ENCODE measurements at regions not wholly inside any gene's neighbourhood (a gene's known extent, or its start where the extent isn't known, plus 50 kb on each side); places are given as distances from the start of the nearest gene placed in this dataset.

- H4K20me1 ChIP-seq (ENCODE audit: insufficient read depth, low read length): no peaks in the 10 kb centered on the region
- no peaks in the 10 kb centered on the region for H3K27me3 ChIP-seq (ENCODE audit: low read depth, low read length)
- peaks cover 46% of the 10 kb centered on the region for H3K4me1 ChIP-seq (ENCODE audit: low read length)
- H3K4me2 ChIP-seq (ENCODE audit: low read length): peak overlapping the region; percentile 55
- peak overlapping the region; percentile 83 for H3K27ac ChIP-seq (ENCODE audit: low read length)
- peak overlapping the region; percentile 45; the same call in 1 of the 2 replicates for H3K4me3 ChIP-seq (ENCODE audit: low read length)
- no peak overlapping the region for H2AFZ ChIP-seq (ENCODE audit: low read depth, low read length)
- peak overlapping the region; percentile 30; the same call in 1 of the 2 replicates for H3K9ac ChIP-seq (ENCODE audit: low read length)
- peaks cover 4% of the 10 kb centered on the region for H3K36me3 ChIP-seq (replicated peaks; ENCODE audit: low read depth, low read length)
- H3K9me3 ChIP-seq (ENCODE audit: insufficient read depth, low read length): no peaks in the 10 kb centered on the region
- H3K79me2 ChIP-seq (ENCODE audit: low read length): no peaks in the 10 kb centered on the region
- TF ChIP-seq CTCF (IDR thresholded peaks at IDR 0.05; ENCODE audit: low read depth, low read length): no peak
- TF ChIP-seq EZH2phosphoT487 (IDR thresholded peaks at IDR 0.05; ENCODE audit: low read depth): no peak
Observed at GRCh38 chr21:25298512-25299491, 308.5 kb downstream of the MRPL39 start.

- Histone ChIP-seq H3K4me2 (ENCODE audit: low read length) (no peak overlapping the region), H3K4me3 (ENCODE audit: low read length) (no peak overlapping the region), H3K27ac (ENCODE audit: low read length) (no peak overlapping the region), H3K4me1 (ENCODE audit: low read length) (peaks cover 42% of the 10 kb centered on the region), H4K20me1 (ENCODE audit: insufficient read depth, low read length) (no peaks in the 10 kb centered on the region), H3K79me2 (ENCODE audit: low read length) (no peaks in the 10 kb centered on the region), H3K9me3 (ENCODE audit: insufficient read depth, low read length) (no peaks in the 10 kb centered on the region), H2AFZ (ENCODE audit: low read depth, low read length) (no peak overlapping the region), H3K27me3 (ENCODE audit: low read depth, low read length) (no peaks in the 10 kb centered on the region), H3K9ac (ENCODE audit: low read length) (no peak overlapping the region), H3K36me3 (replicated peaks; ENCODE audit: low read depth, low read length) (peaks cover 8% of the 10 kb centered on the region)
- TF ChIP-seq EZH2phosphoT487 (IDR thresholded peaks at IDR 0.05; ENCODE audit: low read depth) (no peak), CTCF (IDR thresholded peaks at IDR 0.05; ENCODE audit: low read depth, low read length) (no peak)
Observed at GRCh38 chr21:25297117-25297516, 310.2 kb downstream of the MRPL39 start.

- no peak overlapping the region for H2AFZ ChIP-seq (ENCODE audit: low read depth, low read length)
- H3K4me2 ChIP-seq (ENCODE audit: low read length): no peak overlapping the region
- no peaks in the 10 kb centered on the region for H3K27me3 ChIP-seq (ENCODE audit: low read depth, low read length)
- TF ChIP-seq EZH2phosphoT487 (IDR thresholded peaks at IDR 0.05; ENCODE audit: low read depth): no peak
- no peak for TF ChIP-seq CTCF (IDR thresholded peaks at IDR 0.05; ENCODE audit: low read depth, low read length)
- H3K79me2 ChIP-seq (ENCODE audit: low read length): no peaks in the 10 kb centered on the region
- H4K20me1 ChIP-seq (ENCODE audit: insufficient read depth, low read length): no peaks in the 10 kb centered on the region
- H3K9me3 ChIP-seq (ENCODE audit: insufficient read depth, low read length): no peaks in the 10 kb centered on the region
- H3K4me3 ChIP-seq (ENCODE audit: low read length): no peak overlapping the region
- no peak overlapping the region for H3K27ac ChIP-seq (ENCODE audit: low read length)
- H3K9ac ChIP-seq (ENCODE audit: low read length): no peak overlapping the region
- peaks cover 8% of the 10 kb centered on the region for H3K36me3 ChIP-seq (replicated peaks; ENCODE audit: low read depth, low read length)
- peaks cover 33% of the 10 kb centered on the region for H3K4me1 ChIP-seq (ENCODE audit: low read length)
Observed at GRCh38 chr21:25296252-25296651, 311.0 kb downstream of the MRPL39 start.

GRCh38 chr21:25292396-25292795 is 314.9 kb downstream of the MRPL39 start:
- H3K9ac ChIP-seq (ENCODE audit: low read length): no peak overlapping the region
- H3K4me3 ChIP-seq (ENCODE audit: low read length): no peak overlapping the region
- no peaks in the 10 kb centered on the region for H3K79me2 ChIP-seq (ENCODE audit: low read length)
- no peaks in the 10 kb centered on the region for H3K9me3 ChIP-seq (ENCODE audit: insufficient read depth, low read length)
- no peaks in the 10 kb centered on the region for H3K4me1 ChIP-seq (ENCODE audit: low read length)
- H2AFZ ChIP-seq (ENCODE audit: low read depth, low read length): no peak overlapping the region
- H3K4me2 ChIP-seq (ENCODE audit: low read length): no peak overlapping the region
- no peak for TF ChIP-seq CTCF (IDR thresholded peaks at IDR 0.05; ENCODE audit: low read depth, low read length)
- TF ChIP-seq EZH2phosphoT487 (IDR thresholded peaks at IDR 0.05; ENCODE audit: low read depth): no peak
- H3K27me3 ChIP-seq (ENCODE audit: low read depth, low read length): no peaks in the 10 kb centered on the region
- peaks cover 8% of the 10 kb centered on the region for H3K36me3 ChIP-seq (replicated peaks; ENCODE audit: low read depth, low read length)
- H3K27ac ChIP-seq (ENCODE audit: low read length): no peak overlapping the region
- no peaks in the 10 kb centered on the region for H4K20me1 ChIP-seq (ENCODE audit: insufficient read depth, low read length)

Data from OCI-LY3 (cell line).